Common myeloid progenitor, CD34-positive (primary cell): ENCODE measurements at regions not wholly inside any gene's neighbourhood (a gene's known extent, or its start where the extent isn't known, plus 50 kb on each side); places are given as distances from the start of the nearest gene placed in this dataset.
A peak's percentile ranks its signal among the peaks of the same experiment; 100 is the strongest.

ENCODE experiments used
- CTCF ChIA-PET: fragments of 350-600 bp; sonication (Branson Sonifier 250); formaldehyde crosslinking; loops from one replicate; lab custom pipeline; 2021; ENCODE audit warnings: antibody characterized with exemption; lab: Charles Lee
- POLR2A ChIA-PET: fragments of 350-600 bp; sonication (Branson Sonifier 250); formaldehyde crosslinking; loops from one replicate; lab custom pipeline; 2021; ENCODE audit warnings: antibody characterized with exemption; lab: Charles Lee
- DNase-seq, 3 donors: peaks; one replicate each; pipeline versions ENCODE4 v3.0.0 to v3.0.0-alpha.2; 2013
- H3K27ac ChIP-seq, 2 experiments: 1 replicate in 1 of 2; 2 replicates in 1 of 2; pipeline ENCODE4 v1.7.0; 2013; ENCODE audit warnings: inconsistent platforms in 2 of 2, low read length in 2 of 2, mild to moderate bottlenecking in 2 of 2, low read depth in 1 of 2, moderate library complexity in 1 of 2; ENCODE audit not compliant: severe bottlenecking in 2 of 2, insufficient read depth in 1 of 2, poor library complexity in 1 of 2
- H3K27me3 ChIP-seq, 5 experiments: replicated peaks in 2 of 5; 1 replicate in 3 of 5; 2 replicates in 2 of 5; pipeline versions ENCODE4 v1.6.1 to v1.7.0; 2013; ENCODE audit warnings: low read length in 4 of 5, mild to moderate bottlenecking in 2 of 5, moderate library complexity in 2 of 5, inconsistent platforms in 1 of 5; ENCODE audit not compliant: insufficient read depth in 5 of 5, control insufficient read depth in 4 of 5
- H3K36me3 ChIP-seq, 4 experiments: 1 replicate in 2 of 4; 2 replicates in 2 of 4; pipeline versions ENCODE4 v1.6.1 to v1.7.0; 2013; ENCODE audit warnings: low read length in 3 of 4, control low read depth in 1 of 4, mild to moderate bottlenecking in 1 of 4; ENCODE audit not compliant: control insufficient read depth in 4 of 4, insufficient read depth in 4 of 4
- H3K4me1 ChIP-seq, 4 experiments: 1 replicate in 3 of 4; 2 replicates in 1 of 4; pipeline versions ENCODE4 v1.6.1 to v1.7.1; 2013; ENCODE audit warnings: low read length in 3 of 4, mild to moderate bottlenecking in 3 of 4, control low read depth in 1 of 4, inconsistent platforms in 1 of 4, moderate library complexity in 1 of 4; ENCODE audit not compliant: control insufficient read depth in 4 of 4, insufficient read depth in 4 of 4; ENCODE audit errors: control extremely low read depth in 1 of 4
- H3K4me3 ChIP-seq, 7 experiments: 1 replicate in 4 of 7; 2 replicates in 3 of 7; pipeline versions ENCODE4 v1.5.1 to v1.7.0; 2013; ENCODE audit warnings: mild to moderate bottlenecking in 7 of 7, low read length in 6 of 7, moderate library complexity in 6 of 7, inconsistent platforms in 2 of 7, low read depth in 2 of 7, control low read depth in 1 of 7; ENCODE audit not compliant: insufficient read depth in 4 of 7, control insufficient read depth in 1 of 7; ENCODE audit errors: extremely low read depth in 1 of 7
- H3K9me3 ChIP-seq, 5 experiments: 1 replicate in 4 of 5; 2 replicates in 1 of 5; pipeline versions ENCODE4 v1.6.1 to v1.7.1; 2013; ENCODE audit warnings: low read length in 4 of 5, mild to moderate bottlenecking in 2 of 5, inconsistent platforms in 1 of 5, low read depth in 1 of 5, moderate library complexity in 1 of 5; ENCODE audit not compliant: control insufficient read depth in 4 of 5, insufficient read depth in 2 of 5; ENCODE audit errors: control extremely low read depth in 1 of 5
- WGBS: methylation state at CpG from one replicate; pipeline ENCODE4 v1.1.5; 2013; ENCODE audit not compliant: insufficient coverage; 5-methylcytosine and 5-hydroxymethylcytosine counted together

- ChIA-PET POLR2A (no interaction called here), CTCF (interaction anchor here (1.1 kb wide), 1 partner anchor 10 kb away, joined by 3 read pairs; no protein-coding TSS in a partner anchor)
- WGBS = 33% methylated on average over 1 of the region's 3 CpGs
- H3K36me3 ChIP-seq = no peaks in the 10 kb centered on the region
- H3K27me3 ChIP-seq = no peaks in the 10 kb centered on the region
- H3K27ac ChIP-seq = no peak overlapping the region
- H3K4me3 ChIP-seq = no peak overlapping the region
- H3K9me3 ChIP-seq = no peaks in the 10 kb centered on the region
- peak in 1 of 3 donors; percentile 19 for DNase-seq
- no peaks in the 10 kb centered on the region for H3K4me1 ChIP-seq
Measured at GRCh38 chr6:11428895-11429294, 108.7 kb upstream of the TMEM170B start.

- no peak for DNase-seq
- Histone ChIP-seq H3K27me3 (no peaks in the 10 kb centered on the region), H3K4me1 (no peaks in the 10 kb centered on the region), H3K4me3 (no peak overlapping the region), H3K27ac (no peak overlapping the region), H3K9me3 (no peaks in the 10 kb centered on the region), H3K36me3 (no peaks in the 10 kb centered on the region)
- ChIA-PET CTCF (interaction anchor here (1.1 kb wide), 1 partner anchor 11 kb away, joined by 3 read pairs; no protein-coding TSS in a partner anchor), POLR2A (no interaction called here)
- no CpG with 5 or more reads among the region's 2 CpGs for WGBS
Measured at GRCh38 chr6:11428371-11428770, 109.2 kb upstream of the TMEM170B start.

- POLR2A ChIA-PET = no interaction called here
- WGBS = 93% methylated on average over 8 of the region's 10 CpGs
- no peaks in the 10 kb centered on the region for H3K4me1 ChIP-seq
Measured at GRCh38 chr6:11427723-11428245, 109.8 kb upstream of the TMEM170B start.

GRCh38 chr6:11427091-11427722 lies 110.3 kb upstream of the TMEM170B start:
- WGBS = 96% methylated on average over 7 of the region's 9 CpGs
- Histone ChIP-seq H3K4me1 (no peaks in the 10 kb centered on the region), H3K36me3 (no peaks in the 10 kb centered on the region), H3K27ac (no peak overlapping the region), H3K9me3 (no peaks in the 10 kb centered on the region), H3K4me3 (no peak overlapping the region), H3K27me3 (no peaks in the 10 kb centered on the region)
- ChIA-PET CTCF (no interaction called here), POLR2A (no interaction called here)
- DNase-seq = no peak

More at GRCh38 chr6:11427723-11428245, 109.8 kb upstream of the TMEM170B start:
- CTCF ChIA-PET = interaction anchor here (1.1 kb wide), 1 partner anchor 11 kb away, joined by 3 read pairs; no protein-coding TSS in a partner anchor
- no peaks in the 10 kb centered on the region for H3K36me3 ChIP-seq
- H3K27ac ChIP-seq = no peak overlapping the region
- no peaks in the 10 kb centered on the region for H3K27me3 ChIP-seq
- DNase-seq = no peak
- no peaks in the 10 kb centered on the region for H3K9me3 ChIP-seq
- H3K4me3 ChIP-seq = no peak overlapping the region

- H3K4me3 ChIP-seq = no peak overlapping the region
- H3K27ac ChIP-seq = no peak overlapping the region
- CTCF ChIA-PET = no interaction called here
- H3K9me3 ChIP-seq = no peaks in the 10 kb centered on the region
- POLR2A ChIA-PET = no interaction called here
- WGBS = 88% methylated on average over 2 of the region's 2 CpGs
- H3K36me3 ChIP-seq = no peaks in the 10 kb centered on the region
- H3K27me3 ChIP-seq = no peaks in the 10 kb centered on the region
- no peaks in the 10 kb centered on the region for H3K4me1 ChIP-seq
- DNase-seq = no peak
Measured at GRCh38 chr6:11426571-11426970, 111.0 kb upstream of the TMEM170B start.

- whole genome bisulfite sequencing = 100% methylated on average over 1 of the region's 1 CpG
- ChIA-PET CTCF (no interaction called here), POLR2A (no interaction called here)
- Histone ChIP-seq H3K9me3 (no peaks in the 10 kb centered on the region), H3K27me3 (no peaks in the 10 kb centered on the region), H3K36me3 (no peaks in the 10 kb centered on the region), H3K4me1 (no peaks in the 10 kb centered on the region), H3K4me3 (no peak overlapping the region), H3K27ac (no peak overlapping the region)
- no peak for DNase-seq
Measured at GRCh38 chr6:11425876-11426275, 111.7 kb upstream of the TMEM170B start.

- 100% methylated on average over 1 of the region's 5 CpGs for WGBS
- no peak for DNase-seq
- ChIA-PET CTCF (interaction anchor here (1.6 kb wide), 1 partner anchor 9 kb away, joined by 4 read pairs; no protein-coding TSS in a partner anchor), POLR2A (no interaction called here)
- Histone ChIP-seq H3K27me3 (no peaks in the 10 kb centered on the region), H3K27ac (no peak overlapping the region), H3K4me3 (no peak overlapping the region), H3K36me3 (no peaks in the 10 kb centered on the region), H3K9me3 (peaks cover 0 to 1% (median 0%) of the 10 kb centered on the region in 5 experiments), H3K4me1 (no peaks in the 10 kb centered on the region)
Measured at GRCh38 chr6:11425431-11425871, 112.1 kb upstream of the TMEM170B start.
